HG03432 (cell line): ENCODE measurements at regions not wholly inside any gene's neighbourhood (a gene's known extent, or its start where the extent isn't known, plus 50 kb on each side); places are given as distances from the start of the nearest gene placed in this dataset.
"Not testable (repeated sequence)": the region's sequence is repeated elsewhere in the genome, so short reads cannot be mapped to it uniquely, and the experiment has no call there.

Source experiments
- ATAC-seq: cut with Tn5 transposase; IDR thresholded peaks from one replicate; pipeline ENCODE4 v1.9.1; 2021; ENCODE audit warnings: mild to moderate bottlenecking, moderate library complexity; ENCODE audit not compliant: unreplicated experiment

GRCh38 chr10:118962331-118962868 is 67.1 kb upstream of the NANOS1 start:
- ATAC-seq = not testable (repeated sequence)

- ATAC-seq = no peak
Measured at GRCh38 chr10:118963341-118963740, 66.2 kb upstream of the NANOS1 start.

- ATAC-seq = no peak
Measured at GRCh38 chr10:118963933-118964332, 65.6 kb upstream of the NANOS1 start.

- ATAC-seq = not testable (repeated sequence)
Measured at GRCh38 chr10:118964476-118964875, 65.0 kb upstream of the NANOS1 start.

GRCh38 chr10:118965096-118965495 is 64.4 kb upstream of the NANOS1 start:
- no peak for ATAC-seq

GRCh38 chr10:118965645-118966044 is 63.9 kb upstream of the NANOS1 start:
- no peak for ATAC-seq

- no peak for ATAC-seq
Measured at GRCh38 chr10:118966076-118966849, 63.3 kb upstream of the NANOS1 start.

GRCh38 chr10:118966850-118967125 is 62.7 kb upstream of the NANOS1 start:
- no peak for ATAC-seq

GRCh38 chr10:118967160-118967559 is 62.4 kb upstream of the NANOS1 start:
- ATAC-seq = no peak

- ATAC-seq = no peak
Measured at GRCh38 chr10:118968060-118968459, 61.5 kb upstream of the NANOS1 start.

GRCh38 chr10:118968482-118968881 is 61.0 kb upstream of the NANOS1 start:
- ATAC-seq = no peak

- ATAC-seq = no peak
Measured at GRCh38 chr10:118969014-118969413, 60.5 kb upstream of the NANOS1 start.

- no peak for ATAC-seq
Measured at GRCh38 chr10:118970770-118971169, 58.7 kb upstream of the NANOS1 start.

GRCh38 chr10:118971187-118971586 is 58.3 kb upstream of the NANOS1 start:
- no peak for ATAC-seq

- ATAC-seq = no peak
Measured at GRCh38 chr10:118971876-118972275, 57.6 kb upstream of the NANOS1 start.

- ATAC-seq = no peak
Measured at GRCh38 chr10:118973744-118974143, 55.8 kb upstream of the NANOS1 start.

GRCh38 chr10:118974951-118975350 is 54.6 kb upstream of the NANOS1 start:
- no peak for ATAC-seq

- not testable (repeated sequence) for ATAC-seq
Measured at GRCh38 chr10:118976219-118976618, 53.3 kb upstream of the NANOS1 start.

GRCh38 chr10:118977022-118977599 is 52.4 kb upstream of the NANOS1 start:
- ATAC-seq = no peak

- no peak for ATAC-seq
Measured at GRCh38 chr10:118977835-118978234, 51.7 kb upstream of the NANOS1 start.

- no peak for ATAC-seq
Measured at GRCh38 chr10:118978316-118978997, 51.1 kb upstream of the NANOS1 start.

GRCh38 chr10:118978998-118979350 is 50.5 kb upstream of the NANOS1 start:
- no peak for ATAC-seq
